Cardiac fibroblast (primary cell): ENCODE measurements at regions not wholly inside any gene's neighbourhood (a gene's known extent, or its start where the extent isn't known, plus 50 kb on each side); places are given as distances from the start of the nearest gene placed in this dataset.

Experiments used
- DNase-seq, 2 donors: peaks; one replicate each; pipeline versions ENCODE4 v3.0.0 to v3.0.0-alpha.2; 2010; ENCODE audit warnings: low read depth in 2 of 2
- H3K4me3 ChIP-seq, 2 donors: replicated peaks in 1 of 2; 1 replicate in 1 of 2; 2 replicates in 1 of 2; pipeline ENCODE4 v1.5.1; 2011; ENCODE audit warnings: low read depth in 2 of 2, low read length in 2 of 2, mild to moderate bottlenecking in 2 of 2, moderate library complexity in 1 of 2
- TF ChIP-seq, protein P1 (sequence below): IDR thresholded peaks from one replicate; pipeline ENCODE4 v1.5.1; 2011; ENCODE audit warnings: low read depth, mild to moderate bottlenecking, low read length, inconsistent platforms

DNA sequence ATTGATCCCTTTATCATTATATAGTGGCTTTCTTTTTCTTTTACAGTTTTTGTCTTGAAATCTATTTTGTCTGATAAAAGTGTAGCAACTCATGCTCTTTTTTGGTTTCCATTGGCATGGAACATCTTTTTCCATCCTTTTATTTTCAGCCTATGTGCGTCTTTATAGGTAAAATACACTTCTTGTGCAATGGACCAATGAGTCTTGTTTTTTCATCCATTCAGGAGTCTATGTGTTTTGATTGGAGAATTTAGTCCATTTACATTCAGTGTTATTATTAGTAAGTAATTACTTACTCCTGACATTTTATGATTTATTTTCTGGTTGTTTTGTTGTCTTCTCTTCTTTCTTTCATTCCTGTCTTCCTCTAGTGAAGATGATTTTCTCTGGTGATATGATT lies 66.4 kb upstream of the IL2 start:
- DNase-seq = no peak
- TF ChIP-seq, protein P1, sequence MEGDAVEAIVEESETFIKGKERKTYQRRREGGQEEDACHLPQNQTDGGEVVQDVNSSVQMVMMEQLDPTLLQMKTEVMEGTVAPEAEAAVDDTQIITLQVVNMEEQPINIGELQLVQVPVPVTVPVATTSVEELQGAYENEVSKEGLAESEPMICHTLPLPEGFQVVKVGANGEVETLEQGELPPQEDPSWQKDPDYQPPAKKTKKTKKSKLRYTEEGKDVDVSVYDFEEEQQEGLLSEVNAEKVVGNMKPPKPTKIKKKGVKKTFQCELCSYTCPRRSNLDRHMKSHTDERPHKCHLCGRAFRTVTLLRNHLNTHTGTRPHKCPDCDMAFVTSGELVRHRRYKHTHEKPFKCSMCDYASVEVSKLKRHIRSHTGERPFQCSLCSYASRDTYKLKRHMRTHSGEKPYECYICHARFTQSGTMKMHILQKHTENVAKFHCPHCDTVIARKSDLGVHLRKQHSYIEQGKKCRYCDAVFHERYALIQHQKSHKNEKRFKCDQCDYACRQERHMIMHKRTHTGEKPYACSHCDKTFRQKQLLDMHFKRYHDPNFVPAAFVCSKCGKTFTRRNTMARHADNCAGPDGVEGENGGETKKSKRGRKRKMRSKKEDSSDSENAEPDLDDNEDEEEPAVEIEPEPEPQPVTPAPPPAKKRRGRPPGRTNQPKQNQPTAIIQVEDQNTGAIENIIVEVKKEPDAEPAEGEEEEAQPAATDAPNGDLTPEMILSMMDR = no peak
- no peak overlapping the region for H3K4me3 ChIP-seq

DNA sequence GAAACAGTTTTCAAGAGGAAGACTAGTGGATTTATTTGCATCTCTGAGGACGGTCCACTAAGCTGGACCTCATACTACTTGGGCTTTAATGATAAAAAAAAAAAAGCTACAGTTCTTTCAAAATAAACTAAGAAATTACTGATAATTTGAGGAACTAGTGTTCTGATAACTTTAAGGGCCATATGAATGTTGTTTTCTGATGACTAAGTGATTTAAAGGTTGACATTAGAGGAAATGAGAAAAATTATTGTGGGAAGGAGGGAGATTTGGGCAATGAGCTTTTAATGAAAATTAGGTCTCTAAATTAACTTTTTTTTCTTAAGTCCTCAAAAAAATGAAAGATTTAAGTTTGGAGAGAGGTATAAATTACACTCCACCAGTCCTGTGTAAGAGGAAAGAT lies 60.8 kb upstream of the IL2 start:
- DNase-seq = no peak
- H3K4me3 ChIP-seq = no peak overlapping the region
- TF ChIP-seq, protein P1 = no peak

DNA sequence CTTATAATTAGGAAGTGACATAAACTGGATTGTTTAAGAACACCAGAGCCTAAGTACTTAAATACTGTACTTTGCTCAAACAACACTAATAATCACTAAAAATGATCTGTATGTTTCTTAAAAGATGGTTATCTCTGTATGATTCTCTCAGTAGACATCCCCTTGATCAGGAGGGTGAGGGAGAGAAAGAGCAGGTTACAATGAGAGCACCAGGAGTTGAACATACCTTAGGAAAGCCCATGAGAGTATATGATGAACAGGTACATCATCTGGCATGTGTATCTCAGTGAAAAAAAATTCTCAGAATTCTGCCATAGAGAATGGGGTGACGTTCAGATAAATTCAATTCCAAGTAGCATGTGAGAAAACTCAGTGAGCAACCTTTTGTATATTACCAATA lies 59.9 kb upstream of the IL2 start:
- no peak overlapping the region for H3K4me3 ChIP-seq
- TF ChIP-seq, protein P1 = no peak

DNA sequence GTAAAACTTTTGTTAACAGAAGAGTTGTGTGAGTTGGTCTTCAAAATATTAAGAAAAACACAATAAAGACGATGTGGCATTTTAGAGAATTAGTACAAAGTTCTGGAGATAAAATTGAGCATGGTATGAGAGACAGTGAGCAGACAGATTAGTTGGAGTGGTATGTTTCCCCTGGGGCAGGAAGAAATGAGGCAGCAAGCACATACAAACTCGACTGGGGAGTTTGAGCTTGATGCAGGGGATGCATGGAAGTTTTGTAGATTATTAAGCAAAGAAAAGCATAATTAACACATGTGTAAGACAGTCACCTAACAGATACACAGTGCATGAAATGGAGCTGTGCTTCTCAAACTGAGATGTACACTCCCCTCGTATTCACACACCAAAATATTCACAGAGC lies 58.1 kb upstream of the IL2 start:
- TF ChIP-seq, protein P1 = no peak
- DNase-seq = no peak
- no peak overlapping the region for H3K4me3 ChIP-seq

More for the DNA sequence above, 59.9 kb upstream of the IL2 start:
- no peak for DNase-seq

DNA sequence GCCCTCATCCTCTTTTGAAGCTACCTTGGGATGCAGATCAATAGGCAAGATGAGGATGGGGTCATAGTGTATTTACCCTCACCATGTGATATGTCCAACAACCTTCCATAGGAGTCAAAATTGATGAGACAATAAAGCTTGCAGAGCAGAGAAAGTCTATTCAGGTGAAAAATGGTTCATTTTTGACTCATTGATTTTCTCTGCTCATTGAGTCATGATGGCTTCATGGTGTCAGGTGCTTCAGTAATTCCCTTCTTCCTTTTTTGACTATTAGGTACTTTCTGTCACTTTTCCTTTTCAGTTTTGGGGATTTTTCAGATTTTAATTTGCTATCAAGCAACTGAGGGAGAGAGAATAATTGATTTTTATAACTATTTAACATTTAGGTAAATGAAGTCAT lies 55.9 kb upstream of the IL2 start:
- DNase-seq = no peak
- no peak overlapping the region for H3K4me3 ChIP-seq
- TF ChIP-seq, protein P1 = no peak

DNA sequence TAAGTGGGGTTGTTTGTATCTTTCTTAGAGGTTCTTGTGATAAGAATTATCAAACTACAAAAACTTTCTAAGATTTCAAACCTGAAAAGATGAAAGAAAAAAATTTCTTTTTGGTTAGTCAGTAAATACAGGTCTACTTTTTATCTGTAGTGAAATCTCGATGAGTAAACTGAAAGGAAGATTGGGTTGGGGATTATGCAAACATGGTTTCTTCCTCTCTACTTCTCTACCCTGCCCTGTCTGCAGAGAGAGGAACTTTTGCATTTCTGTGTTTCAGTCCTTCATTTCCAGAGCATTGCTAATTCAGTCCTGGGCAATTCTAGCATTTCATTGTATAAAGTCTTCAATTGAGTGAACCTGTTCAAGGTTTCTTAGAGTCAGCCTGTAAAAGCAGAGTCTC lies 51.6 kb upstream of the IL2 start:
- TF ChIP-seq, protein P1 = no peak
- no peak for DNase-seq
- H3K4me3 ChIP-seq = no peak overlapping the region
